OCI-LY3 (cell line): ENCODE measurements at regions not wholly inside any gene's neighbourhood (a gene's known extent, or its start where the extent isn't known, plus 50 kb on each side); places are given as distances from the start of the nearest gene placed in this dataset.

Source experiments
- H2AFZ ChIP-seq: fragments of 200-600, 300-600 bp; shearing (Covaris generic); 2 replicates; pipeline ENCODE4 v1.6.0; 2014; ENCODE audit warnings: antibody characterized with exemption, low read depth, low read length
- H3K27ac ChIP-seq: fragments of 200-600, 300-600 bp; sonication (generic); 2 replicates; pipeline ENCODE4 v1.5.1; 2014; ENCODE audit warnings: mild to moderate bottlenecking, low read length, moderate library complexity, mixed read lengths
- H3K27me3 ChIP-seq: fragments of 200-600, 300-600 bp; sonication (generic); 2 replicates; pipeline ENCODE4 v1.6.1; 2014; ENCODE audit warnings: low read depth, low read length, mixed read lengths
- H3K36me3 ChIP-seq: fragments of 200-600, 300-600 bp; sonication (generic); replicated peaks from 2 replicates; pipeline ENCODE3; 2014; ENCODE audit warnings: low read depth, low read length, mixed read lengths
- H3K4me1 ChIP-seq: fragments of 300-600, 200-600 bp; sonication (generic); 2 replicates; pipeline ENCODE4 v1.6.1; 2014; ENCODE audit warnings: low read length, mixed read lengths
- H3K4me2 ChIP-seq: fragments of 200-600, 300-600 bp; sonication (generic); 2 replicates; pipeline ENCODE4 v1.6.1; 2014; ENCODE audit warnings: low read length, mixed read lengths
- H3K4me3 ChIP-seq: fragments of 300-600, 200-600 bp; sonication (generic); 2 replicates; pipeline ENCODE4 v1.5.1; 2014; ENCODE audit warnings: antibody characterized with exemption, mild to moderate bottlenecking, low read length, moderate library complexity
- H3K79me2 ChIP-seq: fragments of 300-600, 200-600 bp; shearing (Covaris generic); 2 replicates; pipeline ENCODE4 v1.6.1; 2014; ENCODE audit warnings: mild to moderate bottlenecking, low read length, mixed read lengths
- H3K9ac ChIP-seq: fragments of 300-600, 200-600 bp; shearing (Covaris generic); 2 replicates; pipeline ENCODE4 v1.6.0; 2014; ENCODE audit warnings: mild to moderate bottlenecking, low read length, moderate library complexity
- H3K9me3 ChIP-seq: fragments of 200-600, 300-600 bp; shearing (Covaris generic); 2 replicates; pipeline ENCODE4 v1.6.1; 2014; ENCODE audit warnings: low read length, mixed read lengths; ENCODE audit not compliant: insufficient read depth
- H4K20me1 ChIP-seq: fragments of 200-600, 300-600 bp; sonication (generic); 2 replicates; pipeline ENCODE4 v1.6.1; 2016; ENCODE audit warnings: low read length, mixed read lengths; ENCODE audit not compliant: insufficient read depth
- CTCF ChIP-seq: fragments of 200-600, 300-600 bp; sonication (generic); IDR thresholded peaks from 2 replicates; pipeline ENCODE4 v1.5.1; 2014; ENCODE audit warnings: antibody characterized with exemption, low read length, low read depth
- EZH2phosphoT487 ChIP-seq: fragments of 200-600 bp; shearing (Covaris generic); IDR thresholded peaks from 2 replicates; pipeline ENCODE4 v1.6.1; 2018; ENCODE audit warnings: antibody characterized with exemption, mixed run types, low read depth

GRCh38 chr10:2616215-2616614 is 451.1 kb upstream of the PFKP start:
- Histone ChIP-seq H3K27me3 (no peaks in the 10 kb centered on the region), H3K9me3 (no peaks in the 10 kb centered on the region), H4K20me1 (no peaks in the 10 kb centered on the region), H3K4me3 (no peak overlapping the region), H3K4me1 (no peaks in the 10 kb centered on the region), H3K79me2 (no peaks in the 10 kb centered on the region), H3K27ac (no peak overlapping the region), H3K4me2 (no peak overlapping the region), H3K9ac (no peak overlapping the region), H3K36me3 (no peaks in the 10 kb centered on the region), H2AFZ (no peak overlapping the region)
- TF ChIP-seq EZH2phosphoT487: no peak
- no peak for TF ChIP-seq CTCF

GRCh38 chr10:2611603-2612002 is 455.7 kb upstream of the PFKP start:
- Histone ChIP-seq H3K36me3 (no peaks in the 10 kb centered on the region), H3K4me2 (no peak overlapping the region), H4K20me1 (no peaks in the 10 kb centered on the region), H3K4me3 (no peak overlapping the region), H3K9ac (no peak overlapping the region), H2AFZ (no peak overlapping the region), H3K79me2 (no peaks in the 10 kb centered on the region), H3K27me3 (no peaks in the 10 kb centered on the region), H3K27ac (no peak overlapping the region), H3K4me1 (no peaks in the 10 kb centered on the region), H3K9me3 (no peaks in the 10 kb centered on the region)
- TF ChIP-seq CTCF: no peak
- no peak for TF ChIP-seq EZH2phosphoT487

- Histone ChIP-seq H2AFZ (no peak overlapping the region), H3K27me3 (no peaks in the 10 kb centered on the region), H4K20me1 (no peaks in the 10 kb centered on the region), H3K4me2 (no peak overlapping the region), H3K9me3 (no peaks in the 10 kb centered on the region), H3K36me3 (no peaks in the 10 kb centered on the region), H3K4me3 (no peak overlapping the region), H3K9ac (no peak overlapping the region), H3K27ac (no peak overlapping the region), H3K79me2 (no peaks in the 10 kb centered on the region), H3K4me1 (no peaks in the 10 kb centered on the region)
- TF ChIP-seq EZH2phosphoT487 (no peak), CTCF (no peak)
Observed at GRCh38 chr10:2610946-2611345, 456.4 kb upstream of the PFKP start.

GRCh38 chr10:2604891-2605290 is 462.5 kb upstream of the PFKP start:
- TF ChIP-seq CTCF (no peak), EZH2phosphoT487 (no peak)
- no peak overlapping the region for H3K27ac ChIP-seq
- H3K36me3 ChIP-seq: no peaks in the 10 kb centered on the region

More at GRCh38 chr10:2604891-2605290, 462.5 kb upstream of the PFKP start:
- no peak overlapping the region for H3K9ac ChIP-seq
- no peak overlapping the region for H3K4me3 ChIP-seq
- no peaks in the 10 kb centered on the region for H3K27me3 ChIP-seq
- H3K9me3 ChIP-seq: no peaks in the 10 kb centered on the region
- H2AFZ ChIP-seq: no peak overlapping the region
- H3K4me2 ChIP-seq: no peak overlapping the region
- no peaks in the 10 kb centered on the region for H3K4me1 ChIP-seq
- H4K20me1 ChIP-seq: no peaks in the 10 kb centered on the region
- no peaks in the 10 kb centered on the region for H3K79me2 ChIP-seq
